Activated CD8-positive, alpha-beta T cell treated with anti-CD3 and anti-CD28 coated beads for 36 hours (primary cell): ENCODE measurements at regions not wholly inside any gene's neighbourhood (a gene's known extent, or its start where the extent isn't known, plus 50 kb on each side); places are given as distances from the start of the nearest gene placed in this dataset.

Experiments used
- ATAC-seq: fragments of 200-7000 bp; cut with Tn5 transposase; one replicate; pipeline ENCODE4 v1.10.0; 2021; ENCODE audit warnings: mild to moderate bottlenecking, moderate library complexity
- CTCF ChIA-PET: fragments of 350-600 bp; sonication (Branson Sonifier 250); formaldehyde crosslinking; loops from one replicate; lab custom pipeline; 2021; ENCODE audit warnings: antibody characterized with exemption; lab: Charles Lee
- POLR2A ChIA-PET: fragments of 350-600 bp; sonication (Branson Sonifier 250); formaldehyde crosslinking; loops from one replicate; lab custom pipeline; 2021; ENCODE audit warnings: antibody characterized with exemption; lab: Charles Lee
- DNase-seq: peaks from one replicate; pipeline ENCODE4 v3.0.0-alpha.2; 2020
- H3K27ac Mint-ChIP-seq: one replicate; pipeline ENCODE4 v1.8.0; 2021; ENCODE audit warnings: mild to moderate bottlenecking, mixed read lengths
- H3K27me3 Mint-ChIP-seq: one replicate; pipeline ENCODE4 v1.8.0; 2021; ENCODE audit warnings: mixed read lengths
- H3K36me3 Mint-ChIP-seq: one replicate; pipeline ENCODE4 v1.8.0; 2021; ENCODE audit warnings: low read depth, mixed read lengths
- H3K4me1 Mint-ChIP-seq: one replicate; pipeline ENCODE4 v1.8.0; 2021; ENCODE audit warnings: low read depth, mixed read lengths
- H3K4me3 Mint-ChIP-seq: one replicate; pipeline ENCODE4 v1.8.0; 2021; ENCODE audit warnings: mild to moderate bottlenecking, moderate library complexity, mixed read lengths
- H3K9me3 Mint-ChIP-seq: one replicate; pipeline ENCODE4 v1.8.0; 2021; ENCODE audit warnings: mixed read lengths
- intact Hi-C: fragments of 100-400 bp; cut with micrococcal nuclease; formaldehyde crosslinking; loops from one replicate; pipeline ENCODE4 v1.10.0; 2022
- TF ChIP-seq, protein P1 (sequence below): fragments of 200-600 bp; IDR thresholded peaks from one replicate; pipeline ENCODE4 v1.8.0; 2022; ENCODE audit warnings: antibody characterized with exemption, mild to moderate bottlenecking

DNA sequence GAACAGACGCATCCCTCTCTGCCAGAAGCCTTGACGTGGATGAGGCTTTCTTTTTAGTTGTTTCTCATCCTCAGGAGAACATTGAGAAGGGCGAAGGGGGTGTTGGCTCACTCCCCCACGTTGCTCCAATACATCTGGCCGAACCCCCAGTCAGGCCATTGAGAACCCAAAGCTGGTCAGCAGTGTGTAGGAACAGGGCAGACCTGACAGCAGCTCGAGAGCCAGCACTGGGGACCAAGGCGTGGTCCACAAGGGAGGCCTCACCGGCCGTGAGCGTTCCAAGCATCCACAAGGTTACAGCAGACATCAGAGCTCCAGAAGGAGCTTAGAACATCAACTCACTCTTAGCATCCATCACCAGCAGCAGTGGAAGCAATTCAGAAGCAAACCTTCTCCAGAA is 387.9 kb upstream of the ARID1B start:
- CTCF ChIA-PET = no interaction called here
- TF ChIP-seq, protein P1, sequence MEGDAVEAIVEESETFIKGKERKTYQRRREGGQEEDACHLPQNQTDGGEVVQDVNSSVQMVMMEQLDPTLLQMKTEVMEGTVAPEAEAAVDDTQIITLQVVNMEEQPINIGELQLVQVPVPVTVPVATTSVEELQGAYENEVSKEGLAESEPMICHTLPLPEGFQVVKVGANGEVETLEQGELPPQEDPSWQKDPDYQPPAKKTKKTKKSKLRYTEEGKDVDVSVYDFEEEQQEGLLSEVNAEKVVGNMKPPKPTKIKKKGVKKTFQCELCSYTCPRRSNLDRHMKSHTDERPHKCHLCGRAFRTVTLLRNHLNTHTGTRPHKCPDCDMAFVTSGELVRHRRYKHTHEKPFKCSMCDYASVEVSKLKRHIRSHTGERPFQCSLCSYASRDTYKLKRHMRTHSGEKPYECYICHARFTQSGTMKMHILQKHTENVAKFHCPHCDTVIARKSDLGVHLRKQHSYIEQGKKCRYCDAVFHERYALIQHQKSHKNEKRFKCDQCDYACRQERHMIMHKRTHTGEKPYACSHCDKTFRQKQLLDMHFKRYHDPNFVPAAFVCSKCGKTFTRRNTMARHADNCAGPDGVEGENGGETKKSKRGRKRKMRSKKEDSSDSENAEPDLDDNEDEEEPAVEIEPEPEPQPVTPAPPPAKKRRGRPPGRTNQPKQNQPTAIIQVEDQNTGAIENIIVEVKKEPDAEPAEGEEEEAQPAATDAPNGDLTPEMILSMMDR = no peak
- intact Hi-C loops = no loop called here
- H3K4me3 Mint-ChIP-seq = no peak overlapping the region
- no peak overlapping the region for H3K27ac Mint-ChIP-seq
- DNase-seq = no peak
- H3K36me3 Mint-ChIP-seq = no peaks in the 10 kb centered on the region
- no peaks in the 10 kb centered on the region for H3K9me3 Mint-ChIP-seq
- peaks cover 16% of the 10 kb centered on the region for H3K4me1 Mint-ChIP-seq
- POLR2A ChIA-PET = no interaction called here
- peaks cover 17% of the 10 kb centered on the region for H3K27me3 Mint-ChIP-seq
- ATAC-seq = no peak

- TF ChIP-seq, protein P1 = no peak
- H3K4me3 Mint-ChIP-seq = no peak overlapping the region
These were observed 389.7 kb upstream of the ARID1B start for GRCh38 chr6:156387472-156387871.

DNA sequence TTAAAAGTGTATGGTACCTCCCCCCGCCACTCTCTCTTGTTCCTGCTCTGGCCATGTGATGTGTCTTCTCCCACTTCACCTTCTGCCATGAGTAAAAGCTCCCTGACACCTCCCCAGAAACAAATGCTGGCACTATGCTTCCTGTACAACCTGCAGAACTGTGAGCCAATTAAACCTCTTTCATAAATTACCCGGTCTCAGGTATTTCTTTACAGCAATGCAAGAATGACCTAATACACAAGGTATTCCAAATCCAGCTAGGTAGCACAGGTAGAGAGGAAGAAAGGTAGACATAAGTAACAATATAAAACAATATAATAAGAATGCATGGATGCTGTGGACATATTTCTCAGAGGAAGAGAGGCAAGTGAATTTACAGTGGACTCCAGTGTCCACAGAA is 394.1 kb upstream of the ARID1B start:
- Mint-ChIP-seq H3K4me1 (no peaks in the 10 kb centered on the region), H3K27ac (no peak overlapping the region), H3K36me3 (no peaks in the 10 kb centered on the region), H3K9me3 (no peaks in the 10 kb centered on the region), H3K27me3 (no peaks in the 10 kb centered on the region), H3K4me3 (no peak overlapping the region)
- ChIA-PET CTCF (no interaction called here), POLR2A (no interaction called here)
- ATAC-seq (no peak), DNase-seq (no peak)
- TF ChIP-seq, protein P1 = no peak
- intact Hi-C loops = no loop called here

More at GRCh38 chr6:156387472-156387871, 389.7 kb upstream of the ARID1B start:
- Mint-ChIP-seq H3K4me1 (peaks cover 7% of the 10 kb centered on the region), H3K27ac (no peak overlapping the region), H3K36me3 (no peaks in the 10 kb centered on the region), H3K27me3 (peaks cover 6% of the 10 kb centered on the region), H3K9me3 (no peaks in the 10 kb centered on the region)
- ATAC-seq (no peak), DNase-seq (no peak)
- CTCF ChIA-PET = interaction anchor here (0.6 kb wide), 1 partner anchor 25 kb away, joined by 3 read pairs; no protein-coding TSS in a partner anchor
- intact Hi-C loops = no loop called here
- POLR2A ChIA-PET = no interaction called here

- H3K4me3 Mint-ChIP-seq = no peak overlapping the region
- H3K27ac Mint-ChIP-seq = no peak overlapping the region
- ChIA-PET POLR2A (no interaction called here), CTCF (no interaction called here)
- no peaks in the 10 kb centered on the region for H3K4me1 Mint-ChIP-seq
- no peak for ATAC-seq
- no peaks in the 10 kb centered on the region for H3K27me3 Mint-ChIP-seq
- intact Hi-C loops = no loop called here
- no peaks in the 10 kb centered on the region for H3K36me3 Mint-ChIP-seq
- TF ChIP-seq, protein P1 = no peak
- no peak for DNase-seq
- H3K9me3 Mint-ChIP-seq = no peaks in the 10 kb centered on the region
These were observed 397.5 kb upstream of the ARID1B start for GRCh38 chr6:156379392-156380289.

DNA sequence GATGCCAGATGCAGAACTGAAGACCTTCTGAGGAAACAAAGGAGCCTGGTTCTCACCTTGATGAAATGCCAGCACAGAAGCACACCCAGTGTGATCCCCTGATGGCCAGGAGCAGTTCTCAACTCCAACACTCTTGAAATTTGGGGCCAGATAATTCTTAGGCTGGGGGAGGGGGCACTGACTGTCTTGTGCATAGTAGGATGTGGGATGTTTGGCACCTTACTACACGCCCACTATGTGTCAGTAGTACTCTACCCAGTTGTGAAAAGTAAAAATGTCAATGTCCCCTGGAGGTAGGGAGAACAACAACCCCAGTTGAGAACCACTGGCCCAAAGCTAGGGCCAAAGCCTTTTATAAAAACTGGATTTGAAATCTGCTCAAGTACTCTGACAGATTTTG is 398.3 kb upstream of the ARID1B start:
- intact Hi-C loops = no loop called here
- H3K36me3 Mint-ChIP-seq = no peaks in the 10 kb centered on the region
- H3K9me3 Mint-ChIP-seq = no peaks in the 10 kb centered on the region
- CTCF ChIA-PET = no interaction called here
- TF ChIP-seq, protein P1 = no peak
- DNase-seq = no peak
- no peak for ATAC-seq
- no peak overlapping the region for H3K27ac Mint-ChIP-seq
- H3K4me1 Mint-ChIP-seq = no peaks in the 10 kb centered on the region
- H3K4me3 Mint-ChIP-seq = no peak overlapping the region
- POLR2A ChIA-PET = no interaction called here
- H3K27me3 Mint-ChIP-seq = no peaks in the 10 kb centered on the region
